GM12875 (cell line): ENCODE measurements at regions not wholly inside any gene's neighbourhood (a gene's known extent, or its start where the extent isn't known, plus 50 kb on each side); places are given as distances from the start of the nearest gene placed in this dataset.

ENCODE experiments used
- H3K4me3 ChIP-seq: one replicate; pipeline ENCODE4 v1.5.1; 2011; ENCODE audit warnings: low read depth, low read length, control low read depth
- CTCF ChIP-seq: IDR thresholded peaks from 2 replicates; pipeline ENCODE4 v1.5.1; 2011; ENCODE audit warnings: low read depth, mild to moderate bottlenecking, control low read depth, inconsistent platforms, low read length, moderate library complexity, borderline replicate concordance; ENCODE audit not compliant: insufficient read depth

GRCh38 chr6:14422917-14423316 is 305.3 kb downstream of the CD83 start:
- no peak overlapping the region for H3K4me3 ChIP-seq
- no peak for TF ChIP-seq CTCF

GRCh38 chr6:14423330-14423729 is 305.8 kb downstream of the CD83 start:
- H3K4me3 ChIP-seq: no peak overlapping the region
- TF ChIP-seq CTCF: no peak

- TF ChIP-seq CTCF: no peak
- no peak overlapping the region for H3K4me3 ChIP-seq
Observed at GRCh38 chr6:14423955-14424354, 306.4 kb downstream of the CD83 start.

GRCh38 chr6:14425805-14426204 is 308.2 kb downstream of the CD83 start:
- no peak for TF ChIP-seq CTCF
- H3K4me3 ChIP-seq: no peak overlapping the region

GRCh38 chr6:14426281-14426680 is 308.7 kb downstream of the CD83 start:
- TF ChIP-seq CTCF: no peak
- no peak overlapping the region for H3K4me3 ChIP-seq

- TF ChIP-seq CTCF: no peak
- H3K4me3 ChIP-seq: no peak overlapping the region
Observed at GRCh38 chr6:14428269-14428668, 310.7 kb downstream of the CD83 start.

- no peak overlapping the region for H3K4me3 ChIP-seq
- no peak for TF ChIP-seq CTCF
Observed at GRCh38 chr6:14429396-14429795, 311.8 kb downstream of the CD83 start.
